Caki2 (cell line): ENCODE measurements at regions not wholly inside any gene's neighbourhood (a gene's known extent, or its start where the extent isn't known, plus 50 kb on each side); places are given as distances from the start of the nearest gene placed in this dataset.

Experiments
- DNase-seq: peaks from one replicate; pipeline ENCODE4 v3.0.0-alpha.2; 2015; ENCODE audit warnings: low read depth
- in situ Hi-C: cut with HindIII; loops from 2 replicates; pipeline ENCODE4 v1.10.0; 2016; ENCODE audit warnings: low sequenced_read_pairs, low pct_unique_long_range_greater_than_20kb, mixed read lengths

GRCh38 chr10:88076027-88076880 is 212.8 kb downstream of the PTEN start:
- no peak for DNase-seq
- in situ Hi-C loops, result no loop called here

- DNase-seq, result no peak
- in situ Hi-C loops, result no loop called here
These were observed 214.6 kb downstream of the PTEN start for GRCh38 chr10:88077977-88078376.

- in situ Hi-C loops, result no loop called here
- DNase-seq, result peak; percentile 92
These were observed 216.8 kb downstream of the PTEN start for GRCh38 chr10:88080213-88080612.

GRCh38 chr10:88081457-88082054 is 218.1 kb downstream of the PTEN start:
- in situ Hi-C loops, result no loop called here
- no peak for DNase-seq

- in situ Hi-C loops, result no loop called here
- DNase-seq, result no peak
These were observed 219.0 kb downstream of the PTEN start for GRCh38 chr10:88082391-88082790.

GRCh38 chr10:88082806-88083596 is 219.6 kb downstream of the PTEN start:
- no peak for DNase-seq
- in situ Hi-C loops, result no loop called here

- DNase-seq, result no peak
- in situ Hi-C loops, result no loop called here
These were observed 220.2 kb downstream of the PTEN start for GRCh38 chr10:88083597-88083989.

- in situ Hi-C loops, result no loop called here
- no peak for DNase-seq
These were observed 222.9 kb downstream of the PTEN start for GRCh38 chr10:88086187-88086960.

DNA sequence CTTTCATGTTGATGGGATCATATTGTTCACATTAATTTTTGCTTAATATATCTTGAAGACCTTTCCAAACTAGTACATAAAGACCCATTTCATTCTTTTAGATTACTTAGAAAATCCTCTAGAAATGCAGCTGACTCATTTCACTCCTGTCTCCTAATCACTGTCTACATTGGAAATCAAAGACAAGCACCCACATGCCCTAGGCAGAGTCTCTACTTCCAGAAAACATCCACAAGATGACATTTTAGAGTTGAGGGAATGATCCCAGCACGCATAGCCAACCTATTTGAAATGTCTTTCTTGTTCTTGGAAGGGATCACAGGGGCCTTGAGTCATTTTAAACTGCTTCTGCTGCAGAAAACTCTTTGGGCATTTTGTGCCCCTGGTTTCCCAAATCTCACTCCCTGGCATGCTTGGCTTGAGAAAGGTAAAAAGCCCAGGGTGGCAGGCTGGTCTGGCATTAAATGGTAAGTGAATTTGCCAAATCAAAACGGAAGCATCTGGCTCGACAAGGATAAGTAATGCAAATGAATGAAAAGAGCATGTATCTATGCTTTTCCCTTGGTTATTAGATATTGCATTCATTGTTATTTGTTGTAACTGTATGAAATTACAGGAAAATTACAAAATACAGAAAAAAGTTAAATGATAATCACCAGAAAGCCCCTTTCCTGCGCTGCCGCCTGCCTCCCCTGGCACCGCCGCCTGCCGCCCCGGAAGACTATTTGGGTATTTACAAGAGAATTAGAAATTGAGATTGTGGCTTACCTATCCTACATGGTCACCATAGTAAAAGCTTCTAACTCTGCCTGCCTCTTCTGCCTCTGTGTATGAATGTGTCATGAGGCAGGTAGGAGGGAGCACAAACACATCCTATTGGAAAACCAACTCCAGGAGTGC is 225.3 kb downstream of the PTEN start:
- no peak for DNase-seq
- in situ Hi-C loops, result no loop called here

DNA sequence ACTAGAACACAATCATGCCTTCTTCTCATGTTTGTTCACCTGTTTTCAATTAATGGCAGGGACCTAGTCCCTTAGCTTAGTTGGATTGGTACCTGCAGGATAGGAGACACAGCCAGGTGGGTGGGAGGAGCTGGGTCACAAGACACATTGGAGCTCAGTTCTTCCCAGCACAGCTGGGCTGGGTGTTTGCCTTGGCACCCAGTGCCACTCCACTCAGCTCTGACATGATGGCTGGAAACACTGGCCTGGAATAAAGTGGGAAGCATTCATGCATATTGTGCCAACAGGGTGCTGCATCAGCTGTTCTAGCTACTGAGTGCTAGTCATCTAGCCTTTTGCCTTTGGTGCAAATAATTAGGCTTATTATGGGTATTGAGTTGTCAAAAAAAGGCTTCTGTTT is 226.1 kb downstream of the PTEN start:
- in situ Hi-C loops, result no loop called here
- DNase-seq, result no peak

GRCh38 chr10:88090568-88091214 is 227.3 kb downstream of the PTEN start:
- no peak for DNase-seq
- in situ Hi-C loops, result no loop called here

DNA sequence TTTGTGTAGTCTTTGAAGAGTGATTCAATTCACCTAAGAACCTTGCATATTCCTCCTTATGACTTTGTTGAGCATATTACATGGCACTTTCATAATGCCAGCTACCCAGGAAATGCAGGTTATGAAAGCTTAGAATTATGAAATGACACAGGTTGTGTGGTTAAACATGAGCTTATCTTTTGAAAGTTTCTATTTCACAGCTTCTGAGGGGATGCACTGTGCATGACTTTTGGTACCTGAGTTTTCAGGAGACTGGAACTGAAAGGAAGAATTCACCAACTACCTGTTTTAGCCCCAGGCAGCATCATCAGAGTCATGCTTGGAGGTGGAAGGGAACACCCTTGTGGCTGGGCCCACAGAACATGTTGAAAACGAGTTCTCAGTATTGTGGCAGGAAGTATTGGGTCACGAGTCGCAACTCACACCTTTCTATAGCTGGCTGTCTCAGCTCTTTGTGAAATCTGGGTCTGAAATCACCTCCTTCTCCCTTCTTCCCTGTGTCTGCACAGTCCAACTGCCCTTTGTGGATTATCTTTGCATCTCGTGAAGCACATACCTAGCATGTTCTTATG is 228.2 kb downstream of the PTEN start:
- in situ Hi-C loops, result no loop called here
- DNase-seq, result no peak

DNA sequence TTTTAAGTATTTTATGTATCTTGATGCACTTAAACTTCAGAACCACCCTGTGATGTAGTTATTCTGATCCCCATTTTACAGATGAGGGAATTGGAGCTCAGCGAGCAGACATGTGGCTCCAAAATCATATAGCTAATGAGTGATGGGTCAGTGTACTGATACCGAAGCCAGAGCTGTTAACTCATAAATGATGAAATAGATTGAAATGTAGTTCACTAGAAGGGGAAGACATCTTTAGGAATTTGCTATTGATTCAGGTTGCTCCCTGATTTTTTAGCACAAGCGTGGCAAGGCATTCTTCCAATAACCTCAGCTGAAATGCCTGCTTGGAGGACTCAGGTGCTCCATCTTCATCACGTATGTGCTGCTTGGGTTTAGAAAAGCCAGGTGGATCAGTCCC is 228.8 kb downstream of the PTEN start:
- no peak for DNase-seq
- in situ Hi-C loops, result no loop called here

DNA sequence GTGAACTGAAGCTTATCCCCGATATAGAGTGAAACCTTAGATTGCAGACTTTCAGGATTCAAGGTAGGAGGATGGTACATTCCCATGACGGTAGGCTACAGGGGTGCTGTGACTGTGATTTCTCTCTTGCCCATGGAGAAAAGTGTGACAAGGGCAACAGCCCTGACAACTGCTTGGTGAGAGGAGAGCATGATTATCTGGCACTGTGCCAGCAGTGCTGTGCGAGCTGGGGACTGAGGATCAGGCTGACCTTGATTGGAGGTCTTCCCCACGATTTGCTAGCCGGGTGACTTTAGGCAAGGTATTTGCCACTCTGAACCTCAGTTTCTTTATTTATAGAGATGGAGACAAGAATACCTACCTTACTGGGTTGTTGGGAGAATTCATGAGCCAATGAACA is 229.5 kb downstream of the PTEN start:
- no peak for DNase-seq
- in situ Hi-C loops, result no loop called here

- in situ Hi-C loops, result no loop called here
- no peak for DNase-seq
These were observed 231.4 kb downstream of the PTEN start for GRCh38 chr10:88094795-88095194.

DNA sequence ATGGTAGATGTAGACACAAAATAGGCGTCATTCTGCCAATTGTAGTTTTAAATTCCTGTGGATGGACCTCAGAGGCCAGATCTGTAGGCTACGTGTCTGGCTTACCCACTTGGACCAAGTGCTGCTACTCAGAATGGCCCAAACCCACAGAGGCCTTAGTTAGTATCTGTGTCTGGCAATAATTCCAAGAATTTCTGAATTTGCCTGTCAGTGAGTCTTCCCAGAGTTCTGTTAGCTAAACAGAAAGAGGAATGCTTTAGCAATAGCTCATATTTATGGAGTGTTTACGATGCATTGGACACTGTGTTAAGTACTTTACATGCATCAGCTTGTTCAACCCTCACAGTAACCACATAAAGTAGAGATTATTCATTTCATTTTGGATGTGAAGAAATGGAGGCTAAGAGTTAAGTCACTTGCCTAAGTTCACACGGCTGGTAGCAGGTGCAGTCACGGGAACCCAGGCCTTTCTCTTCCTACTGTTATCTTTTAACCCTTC is 231.8 kb downstream of the PTEN start:
- no peak for DNase-seq
- in situ Hi-C loops, result no loop called here
